ENCODE measurements at regions not wholly inside any gene's neighbourhood (a gene's known extent, or its start where the extent isn't known, plus 50 kb on each side); places are given as distances from the start of the nearest gene placed in this dataset.

- TF ChIP-seq CTCF (IDR thresholded peaks at IDR 0.05; ENCODE audit: low read depth, low read length), result no peak
- no peak overlapping the region for H3K4me3 ChIP-seq (ENCODE audit: low read depth, low read length)
These were observed 723.3 kb upstream of the ARRDC4 start for GRCh38 chr15:97237160-97237559.

DNA sequence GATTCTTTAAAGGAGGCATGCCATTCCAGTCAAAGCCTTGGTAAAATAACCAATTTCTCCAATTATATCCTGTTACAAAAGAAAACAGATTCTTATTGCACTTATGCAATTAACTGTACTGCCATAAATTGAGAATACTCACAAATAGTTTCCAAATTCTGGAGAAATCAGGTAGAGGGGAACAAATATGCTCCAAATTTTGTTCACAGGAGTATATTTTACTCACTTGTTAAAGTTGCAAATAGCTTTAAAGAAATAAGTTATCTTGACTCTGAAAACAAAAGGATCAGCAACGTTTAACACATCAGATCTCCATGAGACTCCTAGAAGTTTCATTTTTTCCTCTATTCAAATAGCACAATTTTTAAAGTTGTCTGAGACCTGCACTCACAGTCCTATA is 712.1 kb upstream of the ARRDC4 start:
- no peak for TF ChIP-seq CTCF (IDR thresholded peaks at IDR 0.05; ENCODE audit: low read depth, low read length)
- no peak overlapping the region for H3K4me3 ChIP-seq (ENCODE audit: low read depth, low read length)

GRCh38 chr15:97259943-97260342 is 700.6 kb upstream of the ARRDC4 start:
- no peak overlapping the region for H3K4me3 ChIP-seq (ENCODE audit: low read depth, low read length)
- no peak for TF ChIP-seq CTCF (IDR thresholded peaks at IDR 0.05; ENCODE audit: low read depth, low read length)

DNA sequence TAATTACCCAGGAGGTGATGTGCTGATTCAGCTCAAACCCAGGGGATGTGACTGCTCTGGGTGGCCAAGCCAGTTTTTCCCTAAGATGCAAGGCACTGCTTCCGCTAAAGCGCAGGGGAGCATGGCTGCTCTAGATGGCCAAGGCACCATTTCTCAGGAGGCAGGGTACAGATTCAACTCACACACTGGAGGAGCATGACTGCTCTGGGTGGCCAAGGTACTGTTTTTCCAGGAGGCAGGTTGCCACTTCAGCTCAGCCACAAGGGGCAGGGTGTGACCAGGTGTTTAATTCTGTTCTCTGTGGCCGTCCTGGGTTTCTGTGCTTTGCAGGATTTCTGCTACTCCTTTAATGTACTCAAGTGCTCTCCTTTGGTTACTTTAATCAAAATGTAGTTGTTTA is 659.3 kb upstream of the ARRDC4 start:
- TF ChIP-seq CTCF (IDR thresholded peaks at IDR 0.05; ENCODE audit: low read depth, low read length), result no peak
- no peak overlapping the region for H3K4me3 ChIP-seq (ENCODE audit: low read depth, low read length)

- TF ChIP-seq CTCF (IDR thresholded peaks at IDR 0.05; ENCODE audit: low read depth, low read length), result no peak
- no peak overlapping the region for H3K4me3 ChIP-seq (ENCODE audit: low read depth, low read length)
These were observed 644.1 kb upstream of the ARRDC4 start for GRCh38 chr15:97316362-97316761.

DNA sequence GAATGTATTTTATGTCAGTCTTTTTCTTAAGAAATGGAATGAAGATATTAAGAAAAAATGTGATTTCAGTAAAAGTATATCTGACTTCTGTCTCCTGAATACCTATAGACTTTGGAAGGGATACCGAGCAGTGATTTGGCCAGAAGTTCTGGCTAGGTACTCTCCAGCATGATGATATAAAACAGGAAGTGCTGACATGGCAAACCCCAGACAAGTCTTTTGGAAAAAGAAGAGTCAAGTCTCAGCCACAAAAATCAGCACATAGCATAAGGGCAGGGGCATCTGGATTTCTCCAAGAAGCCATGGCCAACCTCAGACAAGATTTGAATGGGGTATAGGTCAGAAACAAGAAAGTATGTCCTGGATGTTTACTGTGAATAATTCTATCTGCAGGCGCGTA is 643.3 kb upstream of the ARRDC4 start:
- no peak for TF ChIP-seq CTCF (IDR thresholded peaks at IDR 0.05; ENCODE audit: low read depth, low read length)

GRCh38 chr15:97319291-97319690 is 641.2 kb upstream of the ARRDC4 start:
- TF ChIP-seq CTCF (IDR thresholded peaks at IDR 0.05; ENCODE audit: low read depth, low read length), result no peak
- no peak overlapping the region for H3K4me3 ChIP-seq (ENCODE audit: low read depth, low read length)

More for the DNA sequence above, 643.3 kb upstream of the ARRDC4 start:
- H3K4me3 ChIP-seq (ENCODE audit: low read depth, low read length), result no peak overlapping the region

Data from WI38 (cell line).